NCI-H2107 treated with DMSO at 0.1 percent for 48 hours (cell line): ENCODE measurements at regions not wholly inside any gene's neighbourhood (a gene's known extent, or its start where the extent isn't known, plus 50 kb on each side); places are given as distances from the start of the nearest gene placed in this dataset.

Experiments used
- DNase-seq: peaks from one replicate; lab custom pipeline; 2025; ENCODE audit not compliant: unreplicated experiment; lab: John Stamatoyannopoulos, UW

GRCh38 chr16:27737513-27737912, 187.6 kb downstream of the KATNIP start:
- no peak for DNase-seq
